ENCODE measurements at regions not wholly inside any gene's neighbourhood (a gene's known extent, or its start where the extent isn't known, plus 50 kb on each side); places are given as distances from the start of the nearest gene placed in this dataset.

GRCh38 chr9:73566627-73567026 is 415.0 kb downstream of the ANXA1 start:
- FAIRE-seq = no peak

- FAIRE-seq = no peak
Observed at GRCh38 chr9:73573235-73573634, 421.6 kb downstream of the ANXA1 start.

GRCh38 chr9:73575101-73576060 is 423.7 kb downstream of the ANXA1 start:
- no peak for FAIRE-seq

GRCh38 chr9:73577848-73578247 is 426.2 kb downstream of the ANXA1 start:
- FAIRE-seq = no peak

- FAIRE-seq = no peak
Observed at GRCh38 chr9:73579823-73580222, 428.2 kb downstream of the ANXA1 start.

GRCh38 chr9:73583576-73583975 is 431.9 kb downstream of the ANXA1 start:
- FAIRE-seq = no peak

- FAIRE-seq = no peak
Observed at GRCh38 chr9:73595036-73595545, 443.4 kb downstream of the ANXA1 start.

GRCh38 chr9:73596321-73596720 is 444.7 kb downstream of the ANXA1 start:
- no peak for FAIRE-seq

- FAIRE-seq = no peak
Observed at GRCh38 chr9:73597039-73597438, 445.4 kb downstream of the ANXA1 start.

GRCh38 chr9:73597771-73598170 is 446.1 kb downstream of the ANXA1 start:
- FAIRE-seq = no peak

- no peak for FAIRE-seq
Observed at GRCh38 chr9:73609381-73609780, 457.7 kb downstream of the ANXA1 start.

GRCh38 chr9:73611032-73611431 is 459.4 kb downstream of the ANXA1 start:
- no peak for FAIRE-seq

- no peak for FAIRE-seq
Observed at GRCh38 chr9:73613092-73613701, 461.5 kb downstream of the ANXA1 start.

- FAIRE-seq = no peak
Observed at GRCh38 chr9:73615557-73615956, 463.9 kb downstream of the ANXA1 start.

GRCh38 chr9:73617586-73617985 is 465.9 kb downstream of the ANXA1 start:
- no peak for FAIRE-seq

- FAIRE-seq = no peak
Observed at GRCh38 chr9:73640971-73641370, 489.3 kb downstream of the ANXA1 start.

GRCh38 chr9:73643379-73644013 is 491.8 kb downstream of the ANXA1 start:
- FAIRE-seq = no peak

GRCh38 chr9:73647560-73647959 is 495.9 kb downstream of the ANXA1 start:
- no peak for FAIRE-seq

- no peak for FAIRE-seq
Observed at GRCh38 chr9:73649552-73649951, 497.9 kb downstream of the ANXA1 start.

- FAIRE-seq = no peak
Observed at GRCh38 chr9:73655363-73655762, 503.7 kb downstream of the ANXA1 start.

GRCh38 chr9:73655831-73656230 is 504.2 kb downstream of the ANXA1 start:
- FAIRE-seq = no peak

- FAIRE-seq = no peak
Observed at GRCh38 chr9:73665253-73665652, 513.6 kb downstream of the ANXA1 start.

- FAIRE-seq = no peak
Observed at GRCh38 chr9:73667749-73668148, 516.1 kb downstream of the ANXA1 start.

- no peak for FAIRE-seq
Observed at GRCh38 chr9:73680831-73681230, 529.2 kb downstream of the ANXA1 start.
